ENCODE measurements at regions not wholly inside any gene's neighbourhood (a gene's known extent, or its start where the extent isn't known, plus 50 kb on each side); places are given as distances from the start of the nearest gene placed in this dataset.

DNA sequence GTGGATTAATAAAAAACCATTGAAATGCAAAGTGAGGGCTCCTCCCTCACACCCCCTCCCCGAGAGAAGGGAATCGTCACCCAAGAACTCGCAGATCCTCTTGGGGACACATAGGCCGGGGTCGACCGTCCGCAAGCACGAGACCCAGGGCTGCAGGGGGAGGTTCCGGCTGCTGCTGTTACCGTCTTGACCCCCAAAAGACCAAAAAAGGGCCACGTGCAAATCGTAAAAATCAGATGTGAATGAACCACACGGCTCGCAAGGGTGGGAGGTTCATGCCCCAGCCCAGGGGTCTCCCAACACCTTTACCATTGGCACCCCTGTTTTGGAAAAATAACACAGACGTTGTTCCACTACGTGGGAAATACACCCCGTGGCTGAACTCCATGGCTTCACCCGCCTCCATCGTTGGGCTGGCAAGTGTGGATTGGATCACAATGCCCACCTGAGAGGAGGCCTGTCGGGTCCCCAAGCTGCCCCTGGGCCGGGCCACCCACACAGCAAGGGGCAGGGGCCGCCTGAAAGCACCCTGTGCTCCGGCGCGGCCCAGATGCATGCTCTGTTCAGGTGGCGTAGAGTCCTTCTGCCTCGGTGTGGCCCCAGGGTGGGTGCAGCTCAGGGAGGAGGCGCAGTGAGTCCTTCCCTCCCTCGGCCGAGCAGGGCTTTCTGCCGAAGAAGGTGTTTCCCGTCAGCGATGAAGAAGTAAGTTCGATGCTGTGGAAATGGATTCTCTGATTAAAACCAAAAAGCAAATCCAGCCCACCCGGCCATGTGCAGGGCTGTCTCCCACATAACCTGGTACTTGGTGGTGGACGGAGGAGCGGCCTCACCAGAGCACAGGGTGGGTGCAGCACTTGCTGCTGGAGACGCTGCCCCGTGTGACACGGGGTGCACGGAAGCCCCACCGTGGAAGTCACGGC lies 85.0 kb downstream of the YTHDF1 start:
- DNase-seq = no peak
- Histone ChIP-seq H3K27me3 (peaks cover 36% of the 10 kb centered on the region), H3K9me3 (no peaks in the 10 kb centered on the region), H3K27ac (no peak overlapping the region), H3K36me3 (no peaks in the 10 kb centered on the region), H3K4me3 (no peak overlapping the region), H3K4me1 (no peaks in the 10 kb centered on the region)
- in situ Hi-C loops (cut with MboI; ENCODE audit: low pct_ligation_motif_present in 1 of 4, low pct_unique_long_range_greater_than_20kb in 1 of 4, low sequenced_read_pairs in 3 of 4) = no loop called here
- intact Hi-C loops (cut with DNase I; ENCODE audit: low total_unique reads) = no loop called here
- WGBS, 2 donors (ENCODE audit: low coverage in 1 of 2) = 75 to 83% methylated on average over 11 to 38 of the region's 43 CpGs
- TF ChIP-seq EP300 (IDR thresholded peaks at IDR 0.05; ENCODE audit: low read depth) (no peak), POLR2A (IDR thresholded peaks at IDR 0.05) (no peak), POLR2AphosphoS5 (IDR thresholded peaks at IDR 0.05) (no peak)
- TF ChIP-seq, protein P1, sequence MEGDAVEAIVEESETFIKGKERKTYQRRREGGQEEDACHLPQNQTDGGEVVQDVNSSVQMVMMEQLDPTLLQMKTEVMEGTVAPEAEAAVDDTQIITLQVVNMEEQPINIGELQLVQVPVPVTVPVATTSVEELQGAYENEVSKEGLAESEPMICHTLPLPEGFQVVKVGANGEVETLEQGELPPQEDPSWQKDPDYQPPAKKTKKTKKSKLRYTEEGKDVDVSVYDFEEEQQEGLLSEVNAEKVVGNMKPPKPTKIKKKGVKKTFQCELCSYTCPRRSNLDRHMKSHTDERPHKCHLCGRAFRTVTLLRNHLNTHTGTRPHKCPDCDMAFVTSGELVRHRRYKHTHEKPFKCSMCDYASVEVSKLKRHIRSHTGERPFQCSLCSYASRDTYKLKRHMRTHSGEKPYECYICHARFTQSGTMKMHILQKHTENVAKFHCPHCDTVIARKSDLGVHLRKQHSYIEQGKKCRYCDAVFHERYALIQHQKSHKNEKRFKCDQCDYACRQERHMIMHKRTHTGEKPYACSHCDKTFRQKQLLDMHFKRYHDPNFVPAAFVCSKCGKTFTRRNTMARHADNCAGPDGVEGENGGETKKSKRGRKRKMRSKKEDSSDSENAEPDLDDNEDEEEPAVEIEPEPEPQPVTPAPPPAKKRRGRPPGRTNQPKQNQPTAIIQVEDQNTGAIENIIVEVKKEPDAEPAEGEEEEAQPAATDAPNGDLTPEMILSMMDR (IDR thresholded peaks at IDR 0.05) = no peak

GRCh38 chr20:63129991-63130657 lies 85.8 kb downstream of the YTHDF1 start:
- no peaks in the 10 kb centered on the region for H3K4me1 ChIP-seq
- WGBS, 2 donors (ENCODE audit: low coverage in 1 of 2) = 40 to 44% methylated on average over 5 to 26 of the region's 28 CpGs
- H3K36me3 ChIP-seq = no peaks in the 10 kb centered on the region
- no peak for DNase-seq
- TF ChIP-seq, protein P1 (IDR thresholded peaks at IDR 0.05) = no peak
- TF ChIP-seq POLR2A (IDR thresholded peaks at IDR 0.05) = no peak
- no peak for TF ChIP-seq EP300 (IDR thresholded peaks at IDR 0.05; ENCODE audit: low read depth)
- no peak for TF ChIP-seq POLR2AphosphoS5 (IDR thresholded peaks at IDR 0.05)
- intact Hi-C loops (cut with DNase I; ENCODE audit: low total_unique reads) (no loop called here), in situ Hi-C loops (cut with MboI; ENCODE audit: low pct_ligation_motif_present in 1 of 4, low pct_unique_long_range_greater_than_20kb in 1 of 4, low sequenced_read_pairs in 3 of 4) (no loop called here)
- H3K27me3 ChIP-seq = peaks cover 39% of the 10 kb centered on the region
- H3K9me3 ChIP-seq = no peaks in the 10 kb centered on the region
- no peak overlapping the region for H3K4me3 ChIP-seq
- H3K27ac ChIP-seq = no peak overlapping the region

GRCh38 chr20:63129376-63129965 lies 86.5 kb downstream of the YTHDF1 start:
- H3K9me3 ChIP-seq = no peaks in the 10 kb centered on the region
- DNase-seq = no peak
- H3K27me3 ChIP-seq = peaks cover 39% of the 10 kb centered on the region
- intact Hi-C loops (cut with DNase I; ENCODE audit: low total_unique reads) = no loop called here
- 71 to 74% methylated on average over 7 to 9 of the region's 9 CpGs for WGBS, 2 donors (ENCODE audit: low coverage in 1 of 2)
- in situ Hi-C loops (cut with MboI; ENCODE audit: low pct_ligation_motif_present in 1 of 4, low pct_unique_long_range_greater_than_20kb in 1 of 4, low sequenced_read_pairs in 3 of 4) = no loop called here
- TF ChIP-seq POLR2AphosphoS5 (IDR thresholded peaks at IDR 0.05) (no peak), POLR2A (IDR thresholded peaks at IDR 0.05) (no peak), EP300 (IDR thresholded peaks at IDR 0.05; ENCODE audit: low read depth) (no peak)
- TF ChIP-seq, protein P1 (IDR thresholded peaks at IDR 0.05) = no peak
- no peak overlapping the region for H3K27ac ChIP-seq
- no peaks in the 10 kb centered on the region for H3K4me1 ChIP-seq
- no peak overlapping the region for H3K4me3 ChIP-seq
- H3K36me3 ChIP-seq = no peaks in the 10 kb centered on the region

DNA sequence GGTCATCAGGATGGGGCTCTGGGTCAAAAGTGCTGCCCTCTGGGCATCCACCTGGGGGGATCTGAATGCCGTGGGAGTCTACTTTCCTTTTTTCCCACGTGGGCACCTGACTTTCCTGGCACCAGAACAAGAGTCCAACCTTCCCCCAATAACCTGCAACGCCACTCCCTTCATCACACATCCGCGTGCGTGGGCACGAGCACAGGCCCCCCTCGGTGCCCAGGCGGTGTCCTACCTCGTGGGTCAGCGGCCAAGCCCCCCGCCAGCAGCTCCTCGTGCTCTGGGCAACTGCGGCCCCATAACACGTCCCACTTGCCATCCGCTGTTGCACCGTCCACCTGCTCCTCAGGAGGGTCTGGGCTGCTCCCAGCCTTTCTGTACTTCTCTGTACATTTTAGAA lies 87.0 kb downstream of the YTHDF1 start:
- Histone ChIP-seq H3K4me1 (no peaks in the 10 kb centered on the region), H3K27ac (no peak overlapping the region), H3K27me3 (peaks cover 39% of the 10 kb centered on the region), H3K4me3 (no peak overlapping the region), H3K36me3 (no peaks in the 10 kb centered on the region), H3K9me3 (no peaks in the 10 kb centered on the region)
- no peak for TF ChIP-seq EP300 (IDR thresholded peaks at IDR 0.05; ENCODE audit: low read depth)
- TF ChIP-seq, protein P1 (IDR thresholded peaks at IDR 0.05) = no peak
- no peak for TF ChIP-seq POLR2AphosphoS5 (IDR thresholded peaks at IDR 0.05)
- TF ChIP-seq POLR2A (IDR thresholded peaks at IDR 0.05) = no peak
- intact Hi-C loops (cut with DNase I; ENCODE audit: low total_unique reads) (no loop called here), in situ Hi-C loops (cut with MboI; ENCODE audit: low pct_ligation_motif_present in 1 of 4, low pct_unique_long_range_greater_than_20kb in 1 of 4, low sequenced_read_pairs in 3 of 4) (no loop called here)
- 43 to 80% methylated on average over 1 to 17 of the region's 17 CpGs for WGBS, 2 donors (ENCODE audit: low coverage in 1 of 2)
- DNase-seq = no peak
